ENCODE measurements at regions not wholly inside any gene's neighbourhood (a gene's known extent, or its start where the extent isn't known, plus 50 kb on each side); places are given as distances from the start of the nearest gene placed in this dataset.

DNA sequence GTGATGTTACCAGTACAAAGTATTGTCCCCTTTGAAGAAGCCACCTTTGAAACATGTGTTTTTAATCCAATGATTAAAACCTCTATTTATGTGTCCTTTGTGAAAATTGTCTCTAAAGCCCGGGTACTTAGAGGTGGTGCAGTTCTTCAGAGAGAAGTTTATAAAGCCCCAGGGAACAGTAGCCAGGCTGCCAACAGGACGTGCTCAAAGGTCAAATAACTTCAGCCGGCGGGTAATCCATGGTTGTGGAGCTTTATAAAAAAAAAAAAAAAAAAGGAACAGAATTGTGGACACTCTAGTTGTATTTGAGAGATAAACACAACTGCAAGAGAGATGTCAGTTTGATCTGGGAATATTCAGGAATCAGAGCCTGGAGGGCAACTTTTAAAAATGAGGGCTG lies 57.9 kb upstream of the CTNND2 start:
- no peaks in the 10 kb centered on the region for H3K4me1 ChIP-seq
- no peak for TF ChIP-seq POLR2A (IDR thresholded peaks at IDR 0.05)
- no peaks in the 10 kb centered on the region for H3K36me3 ChIP-seq
- 48 to 66% (median 57%) methylated on average over 4 of the region's 4 CpGs for WGBS, 5 donors
- H3K27ac ChIP-seq, result no peak overlapping the region
- H3K27me3 ChIP-seq (replicated peaks in 1 of 7), result no peaks in the 10 kb centered on the region
- peaks cover 0 to 4% (median 0%) of the 10 kb centered on the region in 8 donors for H3K9me3 ChIP-seq
- intact Hi-C loops (cut with DNase I; ENCODE audit: low total_unique reads), result no loop called here
- no peak for DNase-seq
- H3K4me3 ChIP-seq, result no peak overlapping the region

DNA sequence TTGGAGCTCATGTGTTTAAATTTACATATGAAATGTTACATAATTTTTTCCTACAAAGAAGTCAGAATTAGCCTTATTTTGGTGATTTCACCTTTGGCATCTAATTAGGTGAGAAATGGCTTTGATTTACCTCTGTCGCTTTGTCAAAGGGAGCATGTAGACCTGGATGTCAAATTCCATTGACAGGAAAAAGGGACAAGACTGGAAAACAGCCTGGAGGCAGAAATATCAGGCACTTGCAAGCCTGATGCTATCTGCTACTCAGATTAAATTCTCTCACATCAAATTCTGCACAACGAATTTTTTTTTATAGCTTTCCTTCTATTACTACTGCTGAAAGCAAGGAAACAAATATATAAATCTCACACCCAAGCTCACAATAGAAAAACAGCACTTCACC lies 54.1 kb upstream of the CTNND2 start:
- WGBS, 5 donors, result 57 to 65% (median 60%) methylated on average over 2 of the region's 2 CpGs

DNA sequence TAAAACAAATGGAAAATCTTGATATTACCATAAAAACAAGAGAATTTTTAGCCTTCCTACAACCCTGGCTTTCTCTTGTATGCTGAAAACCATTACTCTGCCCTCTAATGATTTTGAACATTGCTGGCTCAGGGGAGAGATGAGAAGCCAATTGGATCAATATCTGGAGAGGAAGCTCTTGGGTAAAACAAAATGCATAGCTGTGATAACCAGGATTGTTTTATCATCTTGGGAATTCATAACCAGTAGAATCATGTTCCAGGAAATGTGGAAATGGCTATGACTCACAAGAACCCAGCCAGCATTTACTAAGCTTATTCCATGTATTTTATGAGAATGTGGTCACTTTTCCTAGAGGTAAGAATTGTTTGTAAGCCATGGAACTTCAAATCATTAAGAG lies 51.1 kb upstream of the CTNND2 start:
- intact Hi-C loops (cut with DNase I; ENCODE audit: low total_unique reads), result no loop called here
- peaks cover 0 to 6% (median 0%) of the 10 kb centered on the region in 8 donors for H3K9me3 ChIP-seq
- no peaks in the 10 kb centered on the region for H3K36me3 ChIP-seq
- no peak for DNase-seq
- no peak overlapping the region for H3K27ac ChIP-seq
- H3K4me1 ChIP-seq, result no peaks in the 10 kb centered on the region
- H3K4me3 ChIP-seq, result no peak overlapping the region
- TF ChIP-seq POLR2A (IDR thresholded peaks at IDR 0.05) (no peak), POLR2AphosphoS5 (IDR thresholded peaks at IDR 0.05) (no peak)
- TF ChIP-seq, protein P1, sequence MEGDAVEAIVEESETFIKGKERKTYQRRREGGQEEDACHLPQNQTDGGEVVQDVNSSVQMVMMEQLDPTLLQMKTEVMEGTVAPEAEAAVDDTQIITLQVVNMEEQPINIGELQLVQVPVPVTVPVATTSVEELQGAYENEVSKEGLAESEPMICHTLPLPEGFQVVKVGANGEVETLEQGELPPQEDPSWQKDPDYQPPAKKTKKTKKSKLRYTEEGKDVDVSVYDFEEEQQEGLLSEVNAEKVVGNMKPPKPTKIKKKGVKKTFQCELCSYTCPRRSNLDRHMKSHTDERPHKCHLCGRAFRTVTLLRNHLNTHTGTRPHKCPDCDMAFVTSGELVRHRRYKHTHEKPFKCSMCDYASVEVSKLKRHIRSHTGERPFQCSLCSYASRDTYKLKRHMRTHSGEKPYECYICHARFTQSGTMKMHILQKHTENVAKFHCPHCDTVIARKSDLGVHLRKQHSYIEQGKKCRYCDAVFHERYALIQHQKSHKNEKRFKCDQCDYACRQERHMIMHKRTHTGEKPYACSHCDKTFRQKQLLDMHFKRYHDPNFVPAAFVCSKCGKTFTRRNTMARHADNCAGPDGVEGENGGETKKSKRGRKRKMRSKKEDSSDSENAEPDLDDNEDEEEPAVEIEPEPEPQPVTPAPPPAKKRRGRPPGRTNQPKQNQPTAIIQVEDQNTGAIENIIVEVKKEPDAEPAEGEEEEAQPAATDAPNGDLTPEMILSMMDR (IDR thresholded peaks at IDR 0.05 in 8 of 11, conservative IDR thresholded peaks at IDR 0.05 in 3 of 11), result no peak
- no peaks in the 10 kb centered on the region for H3K27me3 ChIP-seq (replicated peaks in 1 of 7)

More for the DNA sequence above, 54.1 kb upstream of the CTNND2 start:
- H3K27me3 ChIP-seq (replicated peaks in 1 of 7), result no peaks in the 10 kb centered on the region
- no peak overlapping the region for H3K27ac ChIP-seq
- no peaks in the 10 kb centered on the region for H3K36me3 ChIP-seq
- H3K4me1 ChIP-seq, result no peaks in the 10 kb centered on the region
- TF ChIP-seq POLR2AphosphoS5 (IDR thresholded peaks at IDR 0.05), result no peak
- TF ChIP-seq, protein P1 (IDR thresholded peaks at IDR 0.05 in 8 of 11, conservative IDR thresholded peaks at IDR 0.05 in 3 of 11), result no peak
- no peak for TF ChIP-seq POLR2A (IDR thresholded peaks at IDR 0.05)
- intact Hi-C loops (cut with DNase I; ENCODE audit: low total_unique reads), result no loop called here
- no peak overlapping the region for H3K4me3 ChIP-seq
- H3K9me3 ChIP-seq, result no peaks in the 10 kb centered on the region
- no peak for DNase-seq

Small RNA genes lying in the stretch of these regions (small RNA-seq; reads per million reads assigned to genes)
- gene RNU6-679P, result 0 reads per million in 4 donors
